Activated naive CD4-positive, alpha-beta T cell treated with anti-CD3 and anti-CD28 coated beads for 36 hours (primary cell): ENCODE measurements at regions not wholly inside any gene's neighbourhood (a gene's known extent, or its start where the extent isn't known, plus 50 kb on each side); places are given as distances from the start of the nearest gene placed in this dataset.
"Not testable (repeated sequence)": the region's sequence is repeated elsewhere in the genome, so short reads cannot be mapped to it uniquely, and the experiment has no call there.

Source experiments
- CTCF ChIA-PET: fragments of 350-600 bp; sonication (Branson Sonifier 250); formaldehyde crosslinking; loops from one replicate; lab custom pipeline; 2021; ENCODE audit warnings: antibody characterized with exemption; lab: Charles Lee
- DNase-seq: peaks from one replicate; pipeline ENCODE4 v3.0.0-alpha.2; 2020
- H3K27ac Mint-ChIP-seq: one replicate; pipeline ENCODE4 v1.8.0; 2021; ENCODE audit warnings: mild to moderate bottlenecking, mixed read lengths
- H3K27me3 Mint-ChIP-seq: one replicate; pipeline ENCODE4 v1.8.0; 2021; ENCODE audit warnings: low read depth, mixed read lengths
- H3K36me3 Mint-ChIP-seq: one replicate; pipeline ENCODE4 v1.8.0; 2021; ENCODE audit warnings: low read depth, mixed read lengths
- H3K4me1 Mint-ChIP-seq: one replicate; pipeline ENCODE4 v1.8.0; 2021; ENCODE audit warnings: low read depth, mixed read lengths
- H3K4me3 Mint-ChIP-seq: one replicate; pipeline ENCODE4 v1.8.0; 2021; ENCODE audit warnings: mild to moderate bottlenecking, moderate library complexity, mixed read lengths
- H3K9me3 Mint-ChIP-seq: one replicate; pipeline ENCODE4 v1.8.0; 2021; ENCODE audit warnings: mixed read lengths
- intact Hi-C: fragments of 100-400 bp; cut with micrococcal nuclease; formaldehyde crosslinking; loops from one replicate; pipeline ENCODE4 v1.15.1; 2023

- CTCF ChIA-PET = interaction anchor here (0.6 to 1.2 kb wide), 2 partner anchors 40 to 43 kb away, joined by 3 read pairs; no protein-coding TSS in a partner anchor
These were observed 191.4 kb downstream of the KTN1 start for GRCh38 chr14:55771242-55771981.

GRCh38 chr14:55772486-55772885 lies 192.5 kb downstream of the KTN1 start:
- CTCF ChIA-PET = no interaction called here
- H3K9me3 Mint-ChIP-seq = peaks cover 5% of the 10 kb centered on the region
- no peak overlapping the region for H3K27ac Mint-ChIP-seq
- H3K4me1 Mint-ChIP-seq = no peaks in the 10 kb centered on the region
- H3K36me3 Mint-ChIP-seq = no peaks in the 10 kb centered on the region
- intact Hi-C loops = no loop called here
- H3K4me3 Mint-ChIP-seq = no peak overlapping the region
- DNase-seq = no peak
- H3K27me3 Mint-ChIP-seq = peaks cover 3% of the 10 kb centered on the region

More at GRCh38 chr14:55771242-55771981, 191.4 kb downstream of the KTN1 start:
- no peak for DNase-seq
- Mint-ChIP-seq H3K9me3 (peaks cover 5% of the 10 kb centered on the region), H3K36me3 (no peaks in the 10 kb centered on the region), H3K4me3 (no peak overlapping the region), H3K27me3 (peaks cover 3% of the 10 kb centered on the region), H3K27ac (no peak overlapping the region), H3K4me1 (no peaks in the 10 kb centered on the region)
- intact Hi-C loops = no loop called here

GRCh38 chr14:55773312-55773711 lies 193.3 kb downstream of the KTN1 start:
- intact Hi-C loops = no loop called here
- Mint-ChIP-seq H3K27ac (no peak overlapping the region), H3K4me3 (no peak overlapping the region), H3K9me3 (peaks cover under 1% of the 10 kb centered on the region), H3K27me3 (peaks cover under 1% of the 10 kb centered on the region), H3K4me1 (no peaks in the 10 kb centered on the region), H3K36me3 (no peaks in the 10 kb centered on the region)
- no peak for DNase-seq
- CTCF ChIA-PET = no interaction called here

GRCh38 chr14:55773984-55774545 lies 194.1 kb downstream of the KTN1 start:
- Mint-ChIP-seq H3K27me3 (no peaks in the 10 kb centered on the region), H3K36me3 (no peaks in the 10 kb centered on the region), H3K9me3 (no peaks in the 10 kb centered on the region), H3K27ac (no peak overlapping the region), H3K4me3 (no peak overlapping the region), H3K4me1 (no peaks in the 10 kb centered on the region)
- intact Hi-C loops = no loop called here
- DNase-seq = no peak
- CTCF ChIA-PET = interaction anchor here (1.3 kb wide), 1 partner anchor 716 kb away, joined by 4 read pairs; no protein-coding TSS in a partner anchor

- CTCF ChIA-PET = interaction anchor here (1.4 kb wide), 1 partner anchor 46 kb away, joined by 3 read pairs; no protein-coding TSS in a partner anchor
- no peaks in the 10 kb centered on the region for H3K9me3 Mint-ChIP-seq
- no peaks in the 10 kb centered on the region for H3K4me1 Mint-ChIP-seq
- no peaks in the 10 kb centered on the region for H3K27me3 Mint-ChIP-seq
- H3K36me3 Mint-ChIP-seq = no peaks in the 10 kb centered on the region
- no peak for DNase-seq
- H3K27ac Mint-ChIP-seq = no peak overlapping the region
- H3K4me3 Mint-ChIP-seq = no peak overlapping the region
- intact Hi-C loops = no loop called here
These were observed 197.9 kb downstream of the KTN1 start for GRCh38 chr14:55777877-55778276.

GRCh38 chr14:55780156-55780946 lies 200.3 kb downstream of the KTN1 start:
- H3K4me3 Mint-ChIP-seq = no peak overlapping the region
- no peaks in the 10 kb centered on the region for H3K27me3 Mint-ChIP-seq

GRCh38 chr14:55781046-55781445 lies 201.0 kb downstream of the KTN1 start:
- Mint-ChIP-seq H3K4me3 (no peak overlapping the region), H3K27ac (no peak overlapping the region), H3K9me3 (no peaks in the 10 kb centered on the region), H3K27me3 (no peaks in the 10 kb centered on the region), H3K36me3 (no peaks in the 10 kb centered on the region), H3K4me1 (no peaks in the 10 kb centered on the region)
- no peak for DNase-seq
- intact Hi-C loops = no loop called here
- CTCF ChIA-PET = no interaction called here

More at GRCh38 chr14:55780156-55780946, 200.3 kb downstream of the KTN1 start:
- CTCF ChIA-PET = no interaction called here
- no peaks in the 10 kb centered on the region for H3K4me1 Mint-ChIP-seq
- DNase-seq = no peak
- no peaks in the 10 kb centered on the region for H3K36me3 Mint-ChIP-seq
- H3K9me3 Mint-ChIP-seq = no peaks in the 10 kb centered on the region
- no peak overlapping the region for H3K27ac Mint-ChIP-seq
- intact Hi-C loops = no loop called here

GRCh38 chr14:55782166-55782565 lies 202.2 kb downstream of the KTN1 start:
- Mint-ChIP-seq H3K27me3 (no peaks in the 10 kb centered on the region), H3K4me3 (no peak overlapping the region), H3K9me3 (no peaks in the 10 kb centered on the region), H3K27ac (no peak overlapping the region), H3K4me1 (no peaks in the 10 kb centered on the region), H3K36me3 (no peaks in the 10 kb centered on the region)
- intact Hi-C loops = no loop called here
- DNase-seq = no peak
- CTCF ChIA-PET = no interaction called here

GRCh38 chr14:55789406-55789805 lies 209.4 kb downstream of the KTN1 start:
- H3K36me3 Mint-ChIP-seq = no peaks in the 10 kb centered on the region
- intact Hi-C loops = no loop called here
- no peaks in the 10 kb centered on the region for H3K4me1 Mint-ChIP-seq
- H3K9me3 Mint-ChIP-seq = no peaks in the 10 kb centered on the region
- DNase-seq = no peak
- no peak overlapping the region for H3K4me3 Mint-ChIP-seq
- CTCF ChIA-PET = no interaction called here
- no peaks in the 10 kb centered on the region for H3K27me3 Mint-ChIP-seq
- no peak overlapping the region for H3K27ac Mint-ChIP-seq

GRCh38 chr14:55794655-55795595 lies 214.9 kb downstream of the KTN1 start:
- Mint-ChIP-seq H3K27ac (no peak overlapping the region), H3K4me3 (no peak overlapping the region), H3K36me3 (no peaks in the 10 kb centered on the region), H3K9me3 (no peaks in the 10 kb centered on the region), H3K4me1 (no peaks in the 10 kb centered on the region), H3K27me3 (no peaks in the 10 kb centered on the region)
- intact Hi-C loops = no loop called here
- DNase-seq = no peak
- CTCF ChIA-PET = no interaction called here

- H3K36me3 Mint-ChIP-seq, CTCF ChIA-PET, intact Hi-C loops: not testable (repeated sequence)
These were observed 216.5 kb downstream of the KTN1 start for GRCh38 chr14:55796513-55796912.

GRCh38 chr14:55798406-55798805 lies 218.4 kb downstream of the KTN1 start:
- no peaks in the 10 kb centered on the region for H3K36me3 Mint-ChIP-seq
- H3K27me3 Mint-ChIP-seq = no peaks in the 10 kb centered on the region
- no peak overlapping the region for H3K4me3 Mint-ChIP-seq
- H3K27ac Mint-ChIP-seq = no peak overlapping the region
- H3K9me3 Mint-ChIP-seq = peaks cover 2% of the 10 kb centered on the region
- CTCF ChIA-PET = interaction anchor here (0.7 kb wide), 1 partner anchor 1402 kb away, joined by 3 read pairs; no protein-coding TSS in a partner anchor
- H3K4me1 Mint-ChIP-seq = peaks cover 6% of the 10 kb centered on the region
- intact Hi-C loops = no loop called here
- no peak for DNase-seq

More at GRCh38 chr14:55796513-55796912, 216.5 kb downstream of the KTN1 start:
- H3K4me1 Mint-ChIP-seq, H3K4me3 Mint-ChIP-seq, DNase-seq, H3K27me3 Mint-ChIP-seq, H3K27ac Mint-ChIP-seq, H3K9me3 Mint-ChIP-seq: not testable (repeated sequence)
